ENCODE measurements at regions not wholly inside any gene's neighbourhood (a gene's known extent, or its start where the extent isn't known, plus 50 kb on each side); places are given as distances from the start of the nearest gene placed in this dataset.

- H3K36me3 ChIP-seq = no peaks in the 10 kb centered on the region
- ATAC-seq = no peak
Observed at GRCh38 chr7:32263611-32264010, 193.4 kb upstream of the PDE1C start.

GRCh38 chr7:32262315-32262714 is 192.1 kb upstream of the PDE1C start:
- DNase-seq = no peak
- Histone ChIP-seq H3K4me3 (no peak overlapping the region), H3K9me3 (no peaks in the 10 kb centered on the region), H3K36me3 (no peaks in the 10 kb centered on the region), H3K27me3 (peaks cover 0 to 12% (median 0%) of the 10 kb centered on the region in 7 donors), H3K4me1 (peaks cover 0 to 19% (median 0%) of the 10 kb centered on the region in 9 donors), H3K27ac (no peak overlapping the region)
- no peak for TF ChIP-seq CTCF (IDR thresholded peaks at IDR 0.05)
- ATAC-seq = no peak
- intact Hi-C loops (cut with DNase I) = no loop called here
- 50 to 69% methylated on average over 4 of the region's 4 CpGs for WGBS, 2 donors

More at GRCh38 chr7:32263611-32264010, 193.4 kb upstream of the PDE1C start:
- H3K4me1 ChIP-seq = peaks cover 0 to 19% (median 0%) of the 10 kb centered on the region in 9 donors
- H3K27ac ChIP-seq = no peak overlapping the region
- no peak overlapping the region for H3K4me3 ChIP-seq
- peaks cover 0 to 13% (median 0%) of the 10 kb centered on the region in 7 donors for H3K27me3 ChIP-seq
- DNase-seq = no peak
- no peaks in the 10 kb centered on the region for H3K9me3 ChIP-seq
- no peak for TF ChIP-seq CTCF (IDR thresholded peaks at IDR 0.05)
- intact Hi-C loops (cut with DNase I) = no loop called here

GRCh38 chr7:32259931-32260596 is 189.9 kb upstream of the PDE1C start:
- intact Hi-C loops (cut with DNase I) = loop anchor here in 2 of 10 donors (5.0 kb wide), 2 partner anchors 37 to 82 kb away; no protein-coding TSS in a partner anchor
- WGBS, 2 donors = 66 to 72% methylated on average over 12 of the region's 12 CpGs
- peaks cover 0 to 32% (median 5%) of the 10 kb centered on the region in 9 donors for H3K4me1 ChIP-seq
- ATAC-seq = peak in 1 of 8 donors; percentile 26
- no peak for TF ChIP-seq CTCF (IDR thresholded peaks at IDR 0.05)
- H3K36me3 ChIP-seq = no peaks in the 10 kb centered on the region
- DNase-seq = no peak
- H3K27me3 ChIP-seq = peaks cover 0 to 6% (median 0%) of the 10 kb centered on the region in 7 donors
- no peak overlapping the region for H3K27ac ChIP-seq
- no peaks in the 10 kb centered on the region for H3K9me3 ChIP-seq
- no peak overlapping the region for H3K4me3 ChIP-seq

- Histone ChIP-seq H3K27ac (no peak overlapping the region), H3K4me1 (peaks cover 0 to 34% (median 14%) of the 10 kb centered on the region in 9 donors), H3K27me3 (peaks cover 0 to 8% (median 0%) of the 10 kb centered on the region in 7 donors), H3K4me3 (no peak overlapping the region), H3K36me3 (no peaks in the 10 kb centered on the region), H3K9me3 (no peaks in the 10 kb centered on the region)
- DNase-seq (no peak), ATAC-seq (no peak)
- intact Hi-C loops (cut with DNase I) = loop anchor here in 2 of 10 donors (5.0 kb wide), 2 partner anchors 39 to 84 kb away; no protein-coding TSS in a partner anchor
- no peak for TF ChIP-seq CTCF (IDR thresholded peaks at IDR 0.05)
- 79 to 83% methylated on average over 4 of the region's 4 CpGs for WGBS, 2 donors
Observed at GRCh38 chr7:32258265-32258664, 188.1 kb upstream of the PDE1C start.
